ENCODE measurements at regions not wholly inside any gene's neighbourhood (a gene's known extent, or its start where the extent isn't known, plus 50 kb on each side); places are given as distances from the start of the nearest gene placed in this dataset.

GRCh38 chr10:63724922-63725321 lies 203.7 kb downstream of the REEP3 start:
- no peaks in the 10 kb centered on the region for H3K27me3 ChIP-seq (replicated peaks; ENCODE audit: control insufficient read depth, insufficient read depth, low read length)
- Mint-ChIP-seq H3K9me3 (ENCODE audit: unreplicated experiment) (no peaks in the 10 kb centered on the region), H3K27ac (ENCODE audit: unreplicated experiment) (no peak overlapping the region), H3K36me3 (ENCODE audit: insufficient read depth, unreplicated experiment) (no peaks in the 10 kb centered on the region), H3K4me3 (ENCODE audit: unreplicated experiment) (no peak overlapping the region), H3K4me1 (ENCODE audit: low read depth, unreplicated experiment) (peaks cover 2% of the 10 kb centered on the region), H3K27me3 (ENCODE audit: insufficient read depth, unreplicated experiment) (no peaks in the 10 kb centered on the region)
- intact Hi-C loops (cut with micrococcal nuclease; ENCODE audit: unreplicated experiment): loop anchor here (5.0 kb wide), 1 partner anchor 258 kb away; the partner anchor contains the start of gene JMJD1C
- H3K36me3 ChIP-seq (ENCODE audit: control insufficient read depth, insufficient read depth, low read length): no peaks in the 10 kb centered on the region
- TF ChIP-seq CTCF (IDR thresholded peaks at IDR 0.05; ENCODE audit: insufficient read depth in 1 of 2, low read depth in 1 of 2, low read length in 1 of 2, severe bottlenecking in 1 of 2, unreplicated experiment in 1 of 2): peak; percentile 5 to 43
- no peak overlapping the region for H3K4me3 ChIP-seq (ENCODE audit: low read depth, low read length)
- no peaks in the 10 kb centered on the region for H3K9me3 ChIP-seq
- DNase-seq: no peak
- BruUV-seq (replicated peaks): no TSS peak
- ChIA-PET POLR2A (no interaction called here), CTCF (no interaction called here)
- peaks cover 9% of the 10 kb centered on the region for H3K4me1 ChIP-seq

GRCh38 chr10:63726867-63727266 lies 205.7 kb downstream of the REEP3 start:
- Mint-ChIP-seq H3K36me3 (ENCODE audit: insufficient read depth, unreplicated experiment) (no peaks in the 10 kb centered on the region), H3K27ac (ENCODE audit: unreplicated experiment) (no peak overlapping the region), H3K4me1 (ENCODE audit: low read depth, unreplicated experiment) (peaks cover 6% of the 10 kb centered on the region), H3K4me3 (ENCODE audit: unreplicated experiment) (no peak overlapping the region), H3K27me3 (ENCODE audit: insufficient read depth, unreplicated experiment) (no peaks in the 10 kb centered on the region), H3K9me3 (ENCODE audit: unreplicated experiment) (no peaks in the 10 kb centered on the region)
- Histone ChIP-seq H3K9me3 (no peaks in the 10 kb centered on the region), H3K27me3 (replicated peaks; ENCODE audit: control insufficient read depth, insufficient read depth, low read length) (no peaks in the 10 kb centered on the region), H3K4me3 (ENCODE audit: low read depth, low read length) (no peak overlapping the region), H3K36me3 (ENCODE audit: control insufficient read depth, insufficient read depth, low read length) (no peaks in the 10 kb centered on the region), H3K4me1 (0 out of 2 replicates have a peak, but pooled peaks cover 4% of the 10 kb centered on the region)
- no peak for TF ChIP-seq CTCF (IDR thresholded peaks at IDR 0.05; ENCODE audit: insufficient read depth in 1 of 2, low read depth in 1 of 2, low read length in 1 of 2, severe bottlenecking in 1 of 2, unreplicated experiment in 1 of 2)
- DNase-seq: no peak
- BruUV-seq (replicated peaks): no TSS peak
- intact Hi-C loops (cut with micrococcal nuclease; ENCODE audit: unreplicated experiment): no loop called here
- CTCF ChIA-PET: no interaction called here
- POLR2A ChIA-PET: no interaction called here

- Mint-ChIP-seq H3K4me3 (ENCODE audit: unreplicated experiment) (no peak overlapping the region), H3K4me1 (ENCODE audit: low read depth, unreplicated experiment) (peaks cover 6% of the 10 kb centered on the region), H3K9me3 (ENCODE audit: unreplicated experiment) (no peaks in the 10 kb centered on the region), H3K27ac (ENCODE audit: unreplicated experiment) (no peak overlapping the region), H3K36me3 (ENCODE audit: insufficient read depth, unreplicated experiment) (no peaks in the 10 kb centered on the region), H3K27me3 (ENCODE audit: insufficient read depth, unreplicated experiment) (no peaks in the 10 kb centered on the region)
- H3K36me3 ChIP-seq (ENCODE audit: control insufficient read depth, insufficient read depth, low read length): no peaks in the 10 kb centered on the region
- no peaks in the 10 kb centered on the region for H3K27me3 ChIP-seq (replicated peaks; ENCODE audit: control insufficient read depth, insufficient read depth, low read length)
- CTCF ChIA-PET: no interaction called here
- H3K4me3 ChIP-seq (ENCODE audit: low read depth, low read length): no peak overlapping the region
- intact Hi-C loops (cut with micrococcal nuclease; ENCODE audit: unreplicated experiment): no loop called here
- TF ChIP-seq CTCF (IDR thresholded peaks at IDR 0.05; ENCODE audit: insufficient read depth in 1 of 2, low read depth in 1 of 2, low read length in 1 of 2, severe bottlenecking in 1 of 2, unreplicated experiment in 1 of 2): no peak
- 0 out of 2 replicates have a peak, but pooled peaks cover 4% of the 10 kb centered on the region for H3K4me1 ChIP-seq
- POLR2A ChIA-PET: interaction anchor here (0.7 kb wide), 1 partner anchor 536 kb away, joined by 5 read pairs; no protein-coding TSS in a partner anchor
- BruUV-seq (replicated peaks): no TSS peak
- no peak for DNase-seq
- H3K9me3 ChIP-seq: no peaks in the 10 kb centered on the region
These were observed 206.4 kb downstream of the REEP3 start for GRCh38 chr10:63727636-63728035.

All from Caco-2 (cell line).